ENCODE measurements at regions not wholly inside any gene's neighbourhood (a gene's known extent, or its start where the extent isn't known, plus 50 kb on each side); places are given as distances from the start of the nearest gene placed in this dataset.

DNA sequence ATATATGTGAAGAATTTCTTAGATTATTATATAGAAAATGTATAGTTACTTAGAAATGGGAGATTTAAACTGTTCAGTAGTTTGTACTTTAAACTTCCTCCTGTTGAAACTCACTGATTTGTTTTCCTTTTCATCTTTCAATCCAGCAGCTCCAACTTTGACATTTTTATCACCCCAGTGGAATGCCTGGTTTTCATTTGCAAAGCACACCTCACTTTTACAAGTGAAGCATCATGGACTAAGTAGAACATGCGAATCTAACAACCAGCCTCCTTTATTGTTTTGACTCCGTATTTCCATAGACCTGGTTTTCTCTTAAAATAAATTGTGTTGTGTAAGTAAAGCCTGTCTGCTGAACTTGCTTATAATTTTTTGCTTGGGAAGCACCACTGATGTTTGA is 97.8 kb upstream of the ROBO2 start:
- Mint-ChIP-seq H3K27ac (ENCODE audit: unreplicated experiment) (no peak overlapping the region), H3K4me1 (ENCODE audit: unreplicated experiment) (no peaks in the 10 kb centered on the region)

DNA sequence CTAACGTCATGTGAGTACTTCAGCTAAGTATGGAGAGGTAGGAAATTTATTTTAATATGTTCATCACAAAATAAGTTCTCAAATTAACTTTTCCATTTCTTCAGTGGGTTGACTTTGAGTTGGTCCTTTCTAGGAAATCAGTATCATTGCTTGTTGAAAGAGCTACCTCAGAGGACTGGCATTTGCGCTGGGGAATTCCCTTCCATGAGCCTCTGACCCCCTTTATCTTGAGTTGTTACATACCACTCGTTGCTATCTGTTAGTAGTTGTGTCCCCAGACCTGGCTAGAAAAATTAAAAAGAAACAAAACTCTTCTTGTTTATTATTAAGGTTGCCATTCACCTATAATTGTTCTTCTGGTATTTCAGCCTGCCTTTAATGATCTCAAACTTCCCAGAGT is 96.8 kb upstream of the ROBO2 start:
- Mint-ChIP-seq H3K27ac (ENCODE audit: unreplicated experiment) (no peak overlapping the region), H3K4me1 (ENCODE audit: unreplicated experiment) (no peaks in the 10 kb centered on the region)
- DNase-seq (ENCODE audit: low spot score): no peak

More for the DNA sequence above, 97.8 kb upstream of the ROBO2 start:
- Mint-ChIP-seq H3K36me3 (ENCODE audit: low read depth, unreplicated experiment) (no peaks in the 10 kb centered on the region), H3K27me3 (ENCODE audit: unreplicated experiment) (no peaks in the 10 kb centered on the region), H3K9me3 (ENCODE audit: unreplicated experiment) (no peaks in the 10 kb centered on the region), H3K4me3 (ENCODE audit: unreplicated experiment) (no peak overlapping the region)
- TF ChIP-seq, protein P1, sequence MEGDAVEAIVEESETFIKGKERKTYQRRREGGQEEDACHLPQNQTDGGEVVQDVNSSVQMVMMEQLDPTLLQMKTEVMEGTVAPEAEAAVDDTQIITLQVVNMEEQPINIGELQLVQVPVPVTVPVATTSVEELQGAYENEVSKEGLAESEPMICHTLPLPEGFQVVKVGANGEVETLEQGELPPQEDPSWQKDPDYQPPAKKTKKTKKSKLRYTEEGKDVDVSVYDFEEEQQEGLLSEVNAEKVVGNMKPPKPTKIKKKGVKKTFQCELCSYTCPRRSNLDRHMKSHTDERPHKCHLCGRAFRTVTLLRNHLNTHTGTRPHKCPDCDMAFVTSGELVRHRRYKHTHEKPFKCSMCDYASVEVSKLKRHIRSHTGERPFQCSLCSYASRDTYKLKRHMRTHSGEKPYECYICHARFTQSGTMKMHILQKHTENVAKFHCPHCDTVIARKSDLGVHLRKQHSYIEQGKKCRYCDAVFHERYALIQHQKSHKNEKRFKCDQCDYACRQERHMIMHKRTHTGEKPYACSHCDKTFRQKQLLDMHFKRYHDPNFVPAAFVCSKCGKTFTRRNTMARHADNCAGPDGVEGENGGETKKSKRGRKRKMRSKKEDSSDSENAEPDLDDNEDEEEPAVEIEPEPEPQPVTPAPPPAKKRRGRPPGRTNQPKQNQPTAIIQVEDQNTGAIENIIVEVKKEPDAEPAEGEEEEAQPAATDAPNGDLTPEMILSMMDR (IDR thresholded peaks at IDR 0.05; ENCODE audit: unreplicated experiment): no peak
- no peak for DNase-seq (ENCODE audit: low spot score)

DNA sequence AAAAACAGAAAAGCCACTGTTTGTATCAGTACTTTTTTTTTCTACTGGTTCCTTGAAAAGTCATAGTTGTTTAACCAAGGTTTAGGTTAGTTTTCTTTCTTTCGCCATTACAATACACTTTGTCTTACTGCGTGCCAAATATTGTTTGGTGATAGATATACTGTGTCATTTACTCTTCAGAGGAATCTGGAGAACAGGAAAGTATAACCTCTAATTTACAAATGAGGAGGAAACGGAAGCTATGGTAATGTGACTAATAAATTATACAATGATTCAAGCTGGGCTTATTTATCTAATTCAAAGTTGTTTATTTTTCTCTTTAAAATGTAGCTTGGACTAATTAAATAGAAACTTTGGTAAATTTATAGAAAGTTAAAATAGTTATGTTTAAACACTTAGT is 96.2 kb upstream of the ROBO2 start:
- H3K27ac Mint-ChIP-seq (ENCODE audit: unreplicated experiment): no peak overlapping the region
- H3K36me3 Mint-ChIP-seq (ENCODE audit: low read depth, unreplicated experiment): no peaks in the 10 kb centered on the region
- no peaks in the 10 kb centered on the region for H3K4me1 Mint-ChIP-seq (ENCODE audit: unreplicated experiment)
- H3K27me3 Mint-ChIP-seq (ENCODE audit: unreplicated experiment): no peaks in the 10 kb centered on the region
- TF ChIP-seq, protein P1 (IDR thresholded peaks at IDR 0.05; ENCODE audit: unreplicated experiment): no peak
- no peaks in the 10 kb centered on the region for H3K9me3 Mint-ChIP-seq (ENCODE audit: unreplicated experiment)
- H3K4me3 Mint-ChIP-seq (ENCODE audit: unreplicated experiment): no peak overlapping the region
- no peak for DNase-seq (ENCODE audit: low spot score)

More for the DNA sequence above, 96.8 kb upstream of the ROBO2 start:
- H3K36me3 Mint-ChIP-seq (ENCODE audit: low read depth, unreplicated experiment): no peaks in the 10 kb centered on the region
- H3K4me3 Mint-ChIP-seq (ENCODE audit: unreplicated experiment): no peak overlapping the region
- TF ChIP-seq, protein P1 (IDR thresholded peaks at IDR 0.05; ENCODE audit: unreplicated experiment): no peak
- no peaks in the 10 kb centered on the region for H3K27me3 Mint-ChIP-seq (ENCODE audit: unreplicated experiment)
- H3K9me3 Mint-ChIP-seq (ENCODE audit: unreplicated experiment): no peaks in the 10 kb centered on the region

DNA sequence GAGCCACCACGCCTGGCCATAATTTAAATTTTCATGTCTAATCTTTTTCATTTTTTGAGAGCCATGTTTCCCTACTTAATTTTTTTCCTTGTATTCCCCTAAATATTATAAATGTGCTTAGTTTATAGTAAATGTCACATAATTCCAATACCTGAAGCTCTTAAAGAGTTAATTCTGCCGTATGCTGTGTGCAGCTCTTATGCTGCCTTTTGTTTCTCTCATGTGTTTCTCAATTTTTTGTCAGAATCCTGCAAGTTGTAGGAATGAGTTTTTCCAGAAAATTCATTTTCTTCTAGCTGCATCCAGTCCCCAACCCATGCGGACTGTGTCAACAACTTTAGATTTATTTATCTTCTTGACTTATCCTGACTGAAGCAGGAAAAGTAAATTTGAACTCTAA is 90.9 kb upstream of the ROBO2 start:
- no peaks in the 10 kb centered on the region for H3K36me3 Mint-ChIP-seq (ENCODE audit: low read depth, unreplicated experiment)
- no peaks in the 10 kb centered on the region for H3K27me3 Mint-ChIP-seq (ENCODE audit: unreplicated experiment)
- H3K9me3 Mint-ChIP-seq (ENCODE audit: unreplicated experiment): no peaks in the 10 kb centered on the region
- H3K4me3 Mint-ChIP-seq (ENCODE audit: unreplicated experiment): no peak overlapping the region
- no peak overlapping the region for H3K27ac Mint-ChIP-seq (ENCODE audit: unreplicated experiment)
- DNase-seq (ENCODE audit: low spot score): no peak
- no peaks in the 10 kb centered on the region for H3K4me1 Mint-ChIP-seq (ENCODE audit: unreplicated experiment)
- TF ChIP-seq, protein P1 (IDR thresholded peaks at IDR 0.05; ENCODE audit: unreplicated experiment): no peak

DNA sequence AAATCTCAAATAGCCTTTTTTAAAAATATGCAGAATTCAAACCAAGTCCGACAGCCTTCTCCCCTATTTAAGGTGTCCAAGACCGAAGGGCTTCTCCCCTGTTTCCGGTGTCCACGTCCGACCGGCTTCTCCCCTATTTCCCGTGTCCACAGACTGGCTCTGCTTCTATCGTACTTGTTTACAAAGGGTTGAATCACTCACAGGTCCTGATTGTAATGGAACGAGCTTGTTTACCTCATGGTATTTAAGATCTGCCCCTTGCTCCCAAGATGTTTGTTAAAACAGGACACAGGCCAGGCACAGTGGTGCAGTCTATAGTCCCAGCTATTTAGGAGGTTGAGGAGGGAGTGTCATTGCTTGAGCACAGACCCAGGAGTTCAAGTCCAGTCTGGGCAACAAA is 90.4 kb upstream of the ROBO2 start:
- H3K36me3 Mint-ChIP-seq (ENCODE audit: low read depth, unreplicated experiment): no peaks in the 10 kb centered on the region
- DNase-seq (ENCODE audit: low spot score): no peak
- H3K9me3 Mint-ChIP-seq (ENCODE audit: unreplicated experiment): no peaks in the 10 kb centered on the region
- H3K27me3 Mint-ChIP-seq (ENCODE audit: unreplicated experiment): no peaks in the 10 kb centered on the region
- H3K4me3 Mint-ChIP-seq (ENCODE audit: unreplicated experiment): no peak overlapping the region
- H3K27ac Mint-ChIP-seq (ENCODE audit: unreplicated experiment): no peak overlapping the region
- no peaks in the 10 kb centered on the region for H3K4me1 Mint-ChIP-seq (ENCODE audit: unreplicated experiment)
- TF ChIP-seq, protein P1 (IDR thresholded peaks at IDR 0.05; ENCODE audit: unreplicated experiment): no peak

Measured in endothelial cell (in vitro differentiated cells).